H9 (cell line): ENCODE measurements at regions not wholly inside any gene's neighbourhood (a gene's known extent, or its start where the extent isn't known, plus 50 kb on each side); places are given as distances from the start of the nearest gene placed in this dataset.

Experiments used
- DNase-seq: peaks from one replicate; pipeline ENCODE4 v3.0.0-alpha.2; 2017
- H2AFZ ChIP-seq: one replicate; pipeline ENCODE4 v1.6.1; 2013; ENCODE audit warnings: mild to moderate bottlenecking, low read length, control low read depth, moderate library complexity
- H2AK5ac ChIP-seq: 2 replicates; pipeline ENCODE4 v1.6.1; 2013; ENCODE audit warnings: low read length, control low read depth, mixed read lengths; ENCODE audit not compliant: insufficient read length
- H2BK120ac ChIP-seq: one replicate; pipeline ENCODE4 v1.6.1; 2013; ENCODE audit warnings: low read depth, mild to moderate bottlenecking, low read length, control low read depth, inconsistent platforms; ENCODE audit not compliant: poor library complexity, severe bottlenecking
- H2BK12ac ChIP-seq: 2 replicates; pipeline ENCODE4 v1.6.1; 2013; ENCODE audit warnings: low read length, control low read depth, mixed read lengths, low read depth; ENCODE audit not compliant: insufficient read length
- H2BK15ac ChIP-seq: 2 replicates; pipeline ENCODE4 v1.6.1; 2013; ENCODE audit warnings: low read depth, low read length, control low read depth
- H2BK20ac ChIP-seq: one replicate; pipeline ENCODE4 v1.6.1; 2013; ENCODE audit warnings: low read depth, mild to moderate bottlenecking, low read length, control low read depth, inconsistent platforms; ENCODE audit not compliant: poor library complexity, severe bottlenecking
- H2BK5ac ChIP-seq: 2 replicates; pipeline ENCODE4 v1.6.1; 2013; ENCODE audit warnings: low read length, control low read depth, mixed read lengths; ENCODE audit not compliant: insufficient read length
- H3K14ac ChIP-seq: 2 replicates; pipeline ENCODE4 v1.6.1; 2013; ENCODE audit warnings: low read length, control low read depth; ENCODE audit not compliant: insufficient read depth
- H3K18ac ChIP-seq: 2 replicates; pipeline ENCODE4 v1.6.1; 2013; ENCODE audit warnings: low read depth, mild to moderate bottlenecking, mixed read lengths, low read length, control low read depth; ENCODE audit not compliant: insufficient read length
- H3K23ac ChIP-seq: 2 replicates; pipeline ENCODE4 v1.6.1; 2013; ENCODE audit warnings: low read length, control low read depth, mixed read lengths, low read depth; ENCODE audit not compliant: insufficient read length
- H3K23me2 ChIP-seq: 2 replicates; pipeline ENCODE4 v1.6.1; 2013; ENCODE audit warnings: low read depth, mild to moderate bottlenecking, mixed read lengths, low read length, control low read depth; ENCODE audit not compliant: insufficient read length, poor library complexity, severe bottlenecking
- H3K27ac ChIP-seq: 2 replicates; pipeline ENCODE4 v1.5.1; 2013; ENCODE audit warnings: low read length, control low read depth, mixed read lengths, low read depth; ENCODE audit not compliant: insufficient read length
- H3K27me3 ChIP-seq: 2 replicates; pipeline ENCODE4 v1.6.1; 2013; ENCODE audit warnings: low read length, control low read depth, inconsistent platforms; ENCODE audit not compliant: insufficient read depth
- H3K4ac ChIP-seq: 2 replicates; pipeline ENCODE4 v1.6.1; 2013; ENCODE audit warnings: low read depth, mild to moderate bottlenecking, control low read depth, inconsistent platforms, low read length, moderate library complexity
- H3K4me1 ChIP-seq: 2 replicates; pipeline ENCODE4 v1.6.1; 2013; ENCODE audit warnings: low read length, control low read depth, inconsistent platforms; ENCODE audit not compliant: insufficient read depth
- H3K4me2 ChIP-seq: 2 replicates; pipeline ENCODE4 v1.6.1; 2013; ENCODE audit warnings: low read length, control low read depth, mixed read lengths; ENCODE audit not compliant: insufficient read length, insufficient read depth
- H3K56ac ChIP-seq: 2 replicates; pipeline ENCODE4 v1.6.1; 2013; ENCODE audit warnings: low read depth, mild to moderate bottlenecking, mixed read lengths, low read length, control low read depth; ENCODE audit not compliant: insufficient read length
- H3K79me1 ChIP-seq: 2 replicates; pipeline ENCODE4 v1.6.1; 2013; ENCODE audit warnings: low read depth, mild to moderate bottlenecking, moderate library complexity, low read length, control low read depth, inconsistent platforms; ENCODE audit not compliant: insufficient read depth, poor library complexity, severe bottlenecking
- H3K79me2 ChIP-seq: 2 replicates; pipeline ENCODE4 v1.6.1; 2013; ENCODE audit warnings: low read length, control low read depth, inconsistent platforms; ENCODE audit not compliant: insufficient read depth
- H3K9ac ChIP-seq: 2 replicates; pipeline ENCODE4 v1.6.1; 2013; ENCODE audit warnings: low read length, control low read depth, mixed read lengths; ENCODE audit not compliant: insufficient read length; ENCODE audit errors: extremely low read depth
- H3K9me3 ChIP-seq: one replicate; pipeline ENCODE4 v1.6.1; 2013; ENCODE audit warnings: low read depth, low read length, inconsistent platforms; ENCODE audit not compliant: control insufficient read depth
- H3T11ph ChIP-seq: one replicate; pipeline ENCODE4 v1.6.1; 2013; ENCODE audit warnings: mild to moderate bottlenecking, low read length, control low read depth, inconsistent platforms
- H4K20me1 ChIP-seq: one replicate; pipeline ENCODE4 v1.6.1; 2013; ENCODE audit not compliant: control insufficient read depth, insufficient read length, insufficient read depth
- H4K5ac ChIP-seq: 2 replicates; pipeline ENCODE4 v1.6.1; 2013; ENCODE audit warnings: low read depth, mild to moderate bottlenecking, mixed read lengths, low read length, control low read depth; ENCODE audit not compliant: insufficient read length
- H4K8ac ChIP-seq: replicated peaks from 2 replicates; pipeline ENCODE4 v1.6.1; 2013; ENCODE audit warnings: low read length, control low read depth, mixed read lengths, low read depth; ENCODE audit not compliant: insufficient read length
- H4K91ac ChIP-seq: 2 replicates; pipeline ENCODE4 v1.6.1; 2013; ENCODE audit warnings: low read depth, mild to moderate bottlenecking, moderate library complexity, mixed read lengths, low read length, control low read depth; ENCODE audit not compliant: insufficient read length
- H3K27ac Mint-ChIP-seq, 3 experiments: 2 replicates in 2 of 3; 3 replicates in 1 of 3; pipeline ENCODE4 v1.8.0; 2020 to 2021; ENCODE audit warnings: mixed read lengths in 3 of 3, mild to moderate bottlenecking in 1 of 3, moderate library complexity in 1 of 3
- H3K27me3 Mint-ChIP-seq: 2 replicates; pipeline ENCODE4 v1.8.0; 2021; ENCODE audit warnings: low read depth, mild to moderate bottlenecking, moderate library complexity, mixed read lengths
- H3K36me3 Mint-ChIP-seq, 3 experiments: 2 replicates in 2 of 3; 3 replicates in 1 of 3; pipeline ENCODE4 v1.8.0; 2020 to 2021; ENCODE audit warnings: low read depth in 3 of 3, mixed read lengths in 3 of 3; ENCODE audit not compliant: insufficient read depth in 1 of 3
- H3K4me1 Mint-ChIP-seq, 2 experiments: 2 replicates each; pipeline ENCODE4 v1.8.0; 2020; ENCODE audit warnings: mixed read lengths in 2 of 2
- H3K4me3 Mint-ChIP-seq, 2 experiments: 2 replicates in 1 of 2; 3 replicates in 1 of 2; pipeline ENCODE4 v1.8.0; 2020 to 2021; ENCODE audit warnings: mild to moderate bottlenecking in 2 of 2, mixed read lengths in 2 of 2, moderate library complexity in 1 of 2
- H3K9me3 Mint-ChIP-seq, 2 experiments: 2 replicates in 1 of 2; 3 replicates in 1 of 2; pipeline ENCODE4 v1.8.0; 2020; ENCODE audit warnings: mild to moderate bottlenecking in 2 of 2, mixed read lengths in 2 of 2, moderate library complexity in 1 of 2
- WGBS: extraction: QIAGEN DNeasy Blood & Tissue Kit; methylation state at CpG from one replicate; pipeline ENCODE4 v1.1.7; 2013; ENCODE audit warnings: missing lambda C conversion rate, low lambda C conversion rate, mixed read lengths; ENCODE audit not compliant: insufficient read length; ENCODE audit errors: extremely low coverage; 5-methylcytosine and 5-hydroxymethylcytosine counted together
- TF ChIP-seq, protein P1 (sequence below): fragments of 200-600 bp; sonication (generic); conservative IDR thresholded peaks from 3 replicates; pipeline ENCODE4 v1.8.0; 2021; ENCODE audit warnings: antibody characterized with exemption, mild to moderate bottlenecking

- peaks cover 0 to 2% (median 0%) of the 10 kb centered on the region in 3 experiments; a peak in 2 of 7 replicates for H3K36me3 Mint-ChIP-seq
- Histone ChIP-seq H2AFZ (no peak overlapping the region), H3K79me1 (no peaks in the 10 kb centered on the region), H2AK5ac (no peak overlapping the region), H4K91ac (no peak overlapping the region), H2BK20ac (no peak overlapping the region), H3K27me3 (no peaks in the 10 kb centered on the region), H3K9me3 (no peaks in the 10 kb centered on the region), H2BK15ac (no peak overlapping the region), H3K56ac (no peak overlapping the region), H2BK120ac (no peak overlapping the region), H4K5ac (no peak overlapping the region), H3T11ph (no peak overlapping the region), H2BK12ac (no peak overlapping the region), H3K18ac (no peak overlapping the region), H3K14ac (no peak overlapping the region), H4K8ac (no peak overlapping the region), H3K4me2 (no peak overlapping the region), H3K27ac (no peak overlapping the region), H3K79me2 (no peaks in the 10 kb centered on the region), H4K20me1 (no peaks in the 10 kb centered on the region), H3K23me2 (no peaks in the 10 kb centered on the region), H2BK5ac (no peak overlapping the region), H3K9ac (no peak overlapping the region), H3K4me1 (no peaks in the 10 kb centered on the region), H3K4ac (no peak overlapping the region), H3K23ac (no peak overlapping the region)
- DNase-seq: no peak
- no peaks in the 10 kb centered on the region for H3K9me3 Mint-ChIP-seq
- H3K27ac Mint-ChIP-seq: 0 out of 7 replicates have a peak overlapping the region, but pooled peaks of 1 of the 3 experiments have one; percentile 67
- TF ChIP-seq, protein P1, sequence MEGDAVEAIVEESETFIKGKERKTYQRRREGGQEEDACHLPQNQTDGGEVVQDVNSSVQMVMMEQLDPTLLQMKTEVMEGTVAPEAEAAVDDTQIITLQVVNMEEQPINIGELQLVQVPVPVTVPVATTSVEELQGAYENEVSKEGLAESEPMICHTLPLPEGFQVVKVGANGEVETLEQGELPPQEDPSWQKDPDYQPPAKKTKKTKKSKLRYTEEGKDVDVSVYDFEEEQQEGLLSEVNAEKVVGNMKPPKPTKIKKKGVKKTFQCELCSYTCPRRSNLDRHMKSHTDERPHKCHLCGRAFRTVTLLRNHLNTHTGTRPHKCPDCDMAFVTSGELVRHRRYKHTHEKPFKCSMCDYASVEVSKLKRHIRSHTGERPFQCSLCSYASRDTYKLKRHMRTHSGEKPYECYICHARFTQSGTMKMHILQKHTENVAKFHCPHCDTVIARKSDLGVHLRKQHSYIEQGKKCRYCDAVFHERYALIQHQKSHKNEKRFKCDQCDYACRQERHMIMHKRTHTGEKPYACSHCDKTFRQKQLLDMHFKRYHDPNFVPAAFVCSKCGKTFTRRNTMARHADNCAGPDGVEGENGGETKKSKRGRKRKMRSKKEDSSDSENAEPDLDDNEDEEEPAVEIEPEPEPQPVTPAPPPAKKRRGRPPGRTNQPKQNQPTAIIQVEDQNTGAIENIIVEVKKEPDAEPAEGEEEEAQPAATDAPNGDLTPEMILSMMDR: no peak
- H3K4me1 Mint-ChIP-seq: peaks cover 4 to 8% of the 10 kb centered on the region in 2 experiments; a peak in 3 of 4 replicates
- H3K27me3 Mint-ChIP-seq: peaks cover 43% of the 10 kb centered on the region
- no peak overlapping the region for H3K4me3 Mint-ChIP-seq
- WGBS: no CpG with 5 or more reads among the region's 26 CpGs
These were observed 111.6 kb upstream of the LRPAP1 start for GRCh38 chr4:3643518-3644433.
